H9 (cell line): ENCODE measurements at regions not wholly inside any gene's neighbourhood (a gene's known extent, or its start where the extent isn't known, plus 50 kb on each side); places are given as distances from the start of the nearest gene placed in this dataset.

ENCODE experiments used
- DNase-seq: peaks from one replicate; pipeline ENCODE4 v3.0.0-alpha.2; 2017
- H2AFZ ChIP-seq: one replicate; pipeline ENCODE4 v1.6.1; 2013; ENCODE audit warnings: mild to moderate bottlenecking, low read length, control low read depth, moderate library complexity
- H2AK5ac ChIP-seq: 2 replicates; pipeline ENCODE4 v1.6.1; 2013; ENCODE audit warnings: low read length, control low read depth, mixed read lengths; ENCODE audit not compliant: insufficient read length
- H2BK120ac ChIP-seq: one replicate; pipeline ENCODE4 v1.6.1; 2013; ENCODE audit warnings: low read depth, mild to moderate bottlenecking, low read length, control low read depth, inconsistent platforms; ENCODE audit not compliant: poor library complexity, severe bottlenecking
- H2BK12ac ChIP-seq: 2 replicates; pipeline ENCODE4 v1.6.1; 2013; ENCODE audit warnings: low read length, control low read depth, mixed read lengths, low read depth; ENCODE audit not compliant: insufficient read length
- H2BK15ac ChIP-seq: 2 replicates; pipeline ENCODE4 v1.6.1; 2013; ENCODE audit warnings: low read depth, low read length, control low read depth
- H2BK20ac ChIP-seq: one replicate; pipeline ENCODE4 v1.6.1; 2013; ENCODE audit warnings: low read depth, mild to moderate bottlenecking, low read length, control low read depth, inconsistent platforms; ENCODE audit not compliant: poor library complexity, severe bottlenecking
- H2BK5ac ChIP-seq: 2 replicates; pipeline ENCODE4 v1.6.1; 2013; ENCODE audit warnings: low read length, control low read depth, mixed read lengths; ENCODE audit not compliant: insufficient read length
- H3K14ac ChIP-seq: 2 replicates; pipeline ENCODE4 v1.6.1; 2013; ENCODE audit warnings: low read length, control low read depth; ENCODE audit not compliant: insufficient read depth
- H3K18ac ChIP-seq: 2 replicates; pipeline ENCODE4 v1.6.1; 2013; ENCODE audit warnings: low read depth, mild to moderate bottlenecking, mixed read lengths, low read length, control low read depth; ENCODE audit not compliant: insufficient read length
- H3K23ac ChIP-seq: 2 replicates; pipeline ENCODE4 v1.6.1; 2013; ENCODE audit warnings: low read length, control low read depth, mixed read lengths, low read depth; ENCODE audit not compliant: insufficient read length
- H3K23me2 ChIP-seq: 2 replicates; pipeline ENCODE4 v1.6.1; 2013; ENCODE audit warnings: low read depth, mild to moderate bottlenecking, mixed read lengths, low read length, control low read depth; ENCODE audit not compliant: insufficient read length, poor library complexity, severe bottlenecking
- H3K27ac ChIP-seq: 2 replicates; pipeline ENCODE4 v1.5.1; 2013; ENCODE audit warnings: low read length, control low read depth, mixed read lengths, low read depth; ENCODE audit not compliant: insufficient read length
- H3K27me3 ChIP-seq: 2 replicates; pipeline ENCODE4 v1.6.1; 2013; ENCODE audit warnings: low read length, control low read depth, inconsistent platforms; ENCODE audit not compliant: insufficient read depth
- H3K4ac ChIP-seq: 2 replicates; pipeline ENCODE4 v1.6.1; 2013; ENCODE audit warnings: low read depth, mild to moderate bottlenecking, control low read depth, inconsistent platforms, low read length, moderate library complexity
- H3K4me1 ChIP-seq: 2 replicates; pipeline ENCODE4 v1.6.1; 2013; ENCODE audit warnings: low read length, control low read depth, inconsistent platforms; ENCODE audit not compliant: insufficient read depth
- H3K4me2 ChIP-seq: 2 replicates; pipeline ENCODE4 v1.6.1; 2013; ENCODE audit warnings: low read length, control low read depth, mixed read lengths; ENCODE audit not compliant: insufficient read length, insufficient read depth
- H3K56ac ChIP-seq: 2 replicates; pipeline ENCODE4 v1.6.1; 2013; ENCODE audit warnings: low read depth, mild to moderate bottlenecking, mixed read lengths, low read length, control low read depth; ENCODE audit not compliant: insufficient read length
- H3K79me1 ChIP-seq: 2 replicates; pipeline ENCODE4 v1.6.1; 2013; ENCODE audit warnings: low read depth, mild to moderate bottlenecking, moderate library complexity, low read length, control low read depth, inconsistent platforms; ENCODE audit not compliant: insufficient read depth, poor library complexity, severe bottlenecking
- H3K79me2 ChIP-seq: 2 replicates; pipeline ENCODE4 v1.6.1; 2013; ENCODE audit warnings: low read length, control low read depth, inconsistent platforms; ENCODE audit not compliant: insufficient read depth
- H3K9ac ChIP-seq: 2 replicates; pipeline ENCODE4 v1.6.1; 2013; ENCODE audit warnings: low read length, control low read depth, mixed read lengths; ENCODE audit not compliant: insufficient read length; ENCODE audit errors: extremely low read depth
- H3K9me3 ChIP-seq: one replicate; pipeline ENCODE4 v1.6.1; 2013; ENCODE audit warnings: low read depth, low read length, inconsistent platforms; ENCODE audit not compliant: control insufficient read depth
- H3T11ph ChIP-seq: one replicate; pipeline ENCODE4 v1.6.1; 2013; ENCODE audit warnings: mild to moderate bottlenecking, low read length, control low read depth, inconsistent platforms
- H4K20me1 ChIP-seq: one replicate; pipeline ENCODE4 v1.6.1; 2013; ENCODE audit not compliant: control insufficient read depth, insufficient read length, insufficient read depth
- H4K5ac ChIP-seq: 2 replicates; pipeline ENCODE4 v1.6.1; 2013; ENCODE audit warnings: low read depth, mild to moderate bottlenecking, mixed read lengths, low read length, control low read depth; ENCODE audit not compliant: insufficient read length
- H4K8ac ChIP-seq: replicated peaks from 2 replicates; pipeline ENCODE4 v1.6.1; 2013; ENCODE audit warnings: low read length, control low read depth, mixed read lengths, low read depth; ENCODE audit not compliant: insufficient read length
- H4K91ac ChIP-seq: 2 replicates; pipeline ENCODE4 v1.6.1; 2013; ENCODE audit warnings: low read depth, mild to moderate bottlenecking, moderate library complexity, mixed read lengths, low read length, control low read depth; ENCODE audit not compliant: insufficient read length
- H3K27ac Mint-ChIP-seq, 3 experiments: 2 replicates in 2 of 3; 3 replicates in 1 of 3; pipeline ENCODE4 v1.8.0; 2020 to 2021; ENCODE audit warnings: mixed read lengths in 3 of 3, mild to moderate bottlenecking in 1 of 3, moderate library complexity in 1 of 3
- H3K27me3 Mint-ChIP-seq: 2 replicates; pipeline ENCODE4 v1.8.0; 2021; ENCODE audit warnings: low read depth, mild to moderate bottlenecking, moderate library complexity, mixed read lengths
- H3K36me3 Mint-ChIP-seq, 3 experiments: 2 replicates in 2 of 3; 3 replicates in 1 of 3; pipeline ENCODE4 v1.8.0; 2020 to 2021; ENCODE audit warnings: low read depth in 3 of 3, mixed read lengths in 3 of 3; ENCODE audit not compliant: insufficient read depth in 1 of 3
- H3K4me1 Mint-ChIP-seq, 2 experiments: 2 replicates each; pipeline ENCODE4 v1.8.0; 2020; ENCODE audit warnings: mixed read lengths in 2 of 2
- H3K4me3 Mint-ChIP-seq, 2 experiments: 2 replicates in 1 of 2; 3 replicates in 1 of 2; pipeline ENCODE4 v1.8.0; 2020 to 2021; ENCODE audit warnings: mild to moderate bottlenecking in 2 of 2, mixed read lengths in 2 of 2, moderate library complexity in 1 of 2
- H3K9me3 Mint-ChIP-seq, 2 experiments: 2 replicates in 1 of 2; 3 replicates in 1 of 2; pipeline ENCODE4 v1.8.0; 2020; ENCODE audit warnings: mild to moderate bottlenecking in 2 of 2, mixed read lengths in 2 of 2, moderate library complexity in 1 of 2
- CTCF ChIP-seq: fragments of 200-600 bp; sonication (generic); conservative IDR thresholded peaks from 3 replicates; pipeline ENCODE4 v1.8.0; 2021; ENCODE audit warnings: antibody characterized with exemption, mild to moderate bottlenecking
- WGBS: extraction: QIAGEN DNeasy Blood & Tissue Kit; methylation state at CpG from one replicate; pipeline ENCODE4 v1.1.7; 2013; ENCODE audit warnings: missing lambda C conversion rate, low lambda C conversion rate, mixed read lengths; ENCODE audit not compliant: insufficient read length; ENCODE audit errors: extremely low coverage; 5-methylcytosine and 5-hydroxymethylcytosine counted together

DNA sequence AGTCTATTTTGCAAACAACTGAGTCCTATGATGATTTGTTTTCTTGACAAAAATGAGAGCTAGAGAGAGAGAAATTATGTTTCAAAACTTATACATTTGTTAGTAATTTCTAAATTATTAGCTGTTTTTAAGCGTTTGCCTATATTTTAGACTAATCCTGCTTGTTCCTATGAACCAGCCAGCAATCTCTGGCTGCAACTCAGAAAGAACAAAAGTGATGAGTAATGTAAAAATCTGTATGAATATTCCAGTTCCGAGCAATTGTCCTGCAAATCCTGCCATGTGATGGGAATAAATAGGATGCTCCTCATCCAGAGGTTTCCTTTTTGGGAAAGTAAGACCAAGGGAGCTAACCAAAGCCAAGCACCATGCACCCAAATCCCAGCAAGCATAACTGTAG, 228.3 kb upstream of the GBE1 start:
- Histone ChIP-seq H3K23me2 (no peaks in the 10 kb centered on the region), H4K20me1 (no peaks in the 10 kb centered on the region), H3K4ac (no peak overlapping the region), H2BK5ac (no peak overlapping the region), H4K8ac (no peak overlapping the region), H3K27me3 (no peaks in the 10 kb centered on the region), H4K5ac (no peak overlapping the region), H3K79me2 (no peaks in the 10 kb centered on the region), H3K9me3 (no peaks in the 10 kb centered on the region), H2BK20ac (no peak overlapping the region), H3K4me1 (no peaks in the 10 kb centered on the region; the same call in 1 of the 2 replicates), H2BK15ac (no peak overlapping the region), H3K18ac (no peak overlapping the region), H3K79me1 (no peaks in the 10 kb centered on the region), H2AK5ac (no peak overlapping the region), H4K91ac (no peak overlapping the region), H2BK12ac (no peak overlapping the region), H3K9ac (no peak overlapping the region), H3T11ph (no peak overlapping the region), H3K14ac (no peak overlapping the region), H3K27ac (no peak overlapping the region), H3K56ac (no peak overlapping the region), H3K23ac (no peak overlapping the region), H3K4me2 (no peak overlapping the region), H2BK120ac (no peak overlapping the region), H2AFZ (no peak overlapping the region)
- TF ChIP-seq CTCF, result no peak
- Mint-ChIP-seq H3K27ac (peak overlapping the region in 1 of 3 experiments; percentile 83; a peak in 2 of 7 replicates), H3K4me1 (peaks cover 6 to 23% of the 10 kb centered on the region in 2 experiments), H3K36me3 (peaks cover 2 to 13% (median 8%) of the 10 kb centered on the region in 3 experiments), H3K27me3 (no peaks in the 10 kb centered on the region), H3K9me3 (peaks cover 3 to 4% of the 10 kb centered on the region in 2 experiments; a peak in 3 of 5 replicates), H3K4me3 (no peak overlapping the region)
- no peak for DNase-seq
- no CpG with 5 or more reads among the region's 2 CpGs for WGBS
